NCI-H2196 treated with DMSO at 0.1 percent for 48 hours (cell line): ENCODE measurements at regions not wholly inside any gene's neighbourhood (a gene's known extent, or its start where the extent isn't known, plus 50 kb on each side); places are given as distances from the start of the nearest gene placed in this dataset.

Source experiments
- DNase-seq: peaks from one replicate; lab custom pipeline; 2025; ENCODE audit not compliant: unreplicated experiment; lab: John Stamatoyannopoulos, UW

DNA sequence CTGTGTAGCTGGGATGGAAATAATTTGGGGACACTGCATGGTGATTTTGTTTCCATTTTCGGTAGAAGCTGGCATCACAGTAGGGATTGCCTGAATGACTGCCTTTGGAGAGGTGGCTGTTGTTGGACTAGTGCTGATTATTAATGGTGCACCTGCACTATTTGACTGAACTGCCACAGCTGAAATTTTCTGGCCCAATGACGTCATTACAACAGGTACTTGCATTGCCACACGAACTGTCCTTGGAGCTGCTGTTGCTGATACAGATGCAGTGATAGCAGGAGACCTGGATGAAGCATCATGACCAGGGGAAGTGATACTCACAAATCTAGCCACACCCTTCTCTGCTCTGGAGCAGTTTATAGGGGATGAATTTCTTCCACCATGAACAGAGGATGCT, 95.6 kb upstream of the FOXC1 start:
- DNase-seq = no peak

DNA sequence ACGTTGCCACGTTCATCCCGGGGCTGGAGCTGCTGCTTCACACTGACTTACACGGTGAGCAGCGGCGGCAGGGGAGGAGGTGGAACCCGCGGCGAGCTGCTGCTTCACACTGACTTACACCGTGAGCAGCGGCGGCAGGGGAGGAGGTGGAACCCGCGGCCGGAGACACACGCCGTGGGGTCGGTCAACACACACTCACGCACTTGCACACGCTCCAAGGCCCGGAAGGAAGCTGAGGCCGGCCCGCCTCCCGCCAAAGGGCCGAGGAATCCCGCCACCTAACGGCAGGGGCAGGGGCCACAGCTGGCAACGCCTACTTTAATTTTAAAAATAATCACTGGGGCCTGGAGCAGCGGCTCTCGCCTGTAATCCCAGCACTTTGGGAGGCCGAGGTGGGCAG, 94.4 kb upstream of the FOXC1 start:
- DNase-seq = no peak

DNA sequence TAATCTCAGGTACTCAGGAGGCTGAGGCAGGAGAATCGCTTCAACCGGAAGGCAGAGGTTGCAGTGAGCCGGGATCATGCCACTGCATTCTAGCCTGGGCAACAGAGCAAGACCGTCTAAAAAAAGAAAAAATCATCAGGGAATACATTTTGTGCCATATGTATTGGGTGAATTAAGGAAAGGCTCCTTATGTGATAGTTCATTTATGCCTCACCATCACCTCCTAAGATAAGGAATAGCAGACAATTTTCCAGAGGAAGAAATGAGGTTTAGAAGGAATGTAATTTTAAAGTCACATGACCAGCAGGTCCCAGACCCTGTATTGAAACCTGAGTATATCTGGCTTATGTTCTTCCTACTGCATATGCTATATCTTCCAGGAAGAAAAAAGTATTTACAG, 93.9 kb upstream of the FOXC1 start:
- DNase-seq = no peak

DNA sequence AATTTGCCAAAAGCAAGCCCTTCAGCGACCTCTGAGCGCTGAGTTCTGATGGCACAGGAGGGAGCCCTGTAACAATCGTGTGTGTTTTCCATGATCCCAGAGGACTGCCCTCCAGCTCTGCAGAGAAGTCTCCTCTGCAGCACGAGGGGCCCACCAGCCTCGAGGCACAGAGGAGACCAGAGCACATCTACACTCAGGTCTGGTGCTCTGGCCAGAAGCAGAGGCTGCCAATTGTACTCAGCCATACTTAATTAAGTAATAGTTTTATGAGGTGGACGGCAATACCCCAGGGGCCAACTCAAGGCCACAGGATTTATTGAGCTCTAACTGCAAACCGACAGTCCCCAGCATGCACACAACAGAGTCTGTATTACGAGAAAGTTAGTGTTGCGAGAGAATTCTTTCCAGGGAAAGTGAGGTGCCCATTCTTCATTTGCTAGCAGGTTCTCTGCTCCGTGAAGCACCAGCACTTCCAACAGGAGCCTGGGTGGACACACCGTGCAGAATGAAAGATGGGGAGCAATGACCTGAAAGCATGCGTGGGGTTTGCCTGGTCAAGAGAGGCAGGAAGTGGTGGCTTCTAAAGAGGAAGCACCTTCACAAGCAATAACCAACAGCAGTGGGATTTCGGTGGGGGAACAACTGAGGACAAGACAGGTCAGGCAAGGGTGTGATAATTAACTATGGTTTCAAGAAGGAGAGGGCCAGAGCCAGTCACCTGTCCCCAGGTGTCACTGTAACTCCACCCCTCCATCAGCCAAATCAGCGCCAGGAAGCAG, 92.8 kb upstream of the FOXC1 start:
- DNase-seq = no peak

DNA sequence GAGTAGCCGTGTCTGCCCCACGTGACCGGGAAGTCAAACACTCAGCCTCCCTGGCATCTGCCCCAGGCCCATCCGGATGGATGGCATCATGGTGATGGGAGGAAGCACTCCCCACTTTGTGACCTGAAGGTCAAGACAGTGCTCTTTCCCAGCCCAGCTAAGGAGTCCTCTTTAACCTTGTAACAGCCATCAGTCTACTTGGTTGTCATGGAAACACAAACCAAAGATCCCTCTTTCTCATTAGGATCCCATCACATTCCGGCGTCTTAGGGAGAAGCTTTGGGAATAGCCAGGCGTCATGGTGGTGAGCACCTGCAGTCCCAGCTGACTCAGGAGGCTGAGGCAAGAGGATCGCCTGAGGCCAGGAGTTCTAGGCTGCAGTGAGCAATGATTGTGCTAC, 90.9 kb upstream of the FOXC1 start:
- DNase-seq = no peak

DNA sequence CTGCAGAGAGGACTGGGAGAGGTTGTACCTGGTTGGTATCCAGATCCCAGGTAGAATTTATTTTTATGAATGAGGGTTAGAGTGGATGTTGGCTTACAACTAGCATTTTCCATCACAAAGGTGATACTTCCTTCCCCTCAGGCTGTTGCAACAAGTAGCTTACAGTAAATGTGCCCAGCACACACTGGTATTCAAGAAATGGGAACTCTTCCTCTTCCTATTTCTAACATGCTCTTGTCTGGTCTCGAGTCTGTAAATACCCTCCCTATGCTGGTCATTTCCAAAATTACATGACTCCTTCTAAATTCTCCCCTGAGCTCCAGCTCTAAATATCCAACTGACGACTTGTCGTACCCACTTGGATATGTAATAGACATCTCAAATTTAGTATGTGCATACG, 90.1 kb upstream of the FOXC1 start:
- no peak for DNase-seq

DNA sequence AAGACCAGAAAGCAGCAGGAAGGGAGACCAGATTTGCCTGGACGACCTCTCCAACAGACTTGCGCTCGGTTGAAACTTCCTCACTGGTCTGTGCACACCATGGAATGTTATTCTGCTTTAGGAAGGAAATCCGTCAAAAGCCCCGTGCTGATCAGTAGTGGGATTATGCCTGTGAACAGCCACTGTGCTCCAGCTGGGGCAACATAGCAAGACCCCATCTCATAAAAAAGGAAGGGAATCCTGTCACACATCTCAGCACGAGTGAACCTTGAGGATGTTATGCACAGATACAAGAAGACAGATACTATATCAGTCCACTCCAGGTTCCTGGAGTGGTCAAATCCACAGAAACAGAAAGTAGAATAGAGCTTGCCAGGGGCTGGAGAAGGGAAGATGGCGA, 86.9 kb upstream of the FOXC1 start:
- DNase-seq = no peak

DNA sequence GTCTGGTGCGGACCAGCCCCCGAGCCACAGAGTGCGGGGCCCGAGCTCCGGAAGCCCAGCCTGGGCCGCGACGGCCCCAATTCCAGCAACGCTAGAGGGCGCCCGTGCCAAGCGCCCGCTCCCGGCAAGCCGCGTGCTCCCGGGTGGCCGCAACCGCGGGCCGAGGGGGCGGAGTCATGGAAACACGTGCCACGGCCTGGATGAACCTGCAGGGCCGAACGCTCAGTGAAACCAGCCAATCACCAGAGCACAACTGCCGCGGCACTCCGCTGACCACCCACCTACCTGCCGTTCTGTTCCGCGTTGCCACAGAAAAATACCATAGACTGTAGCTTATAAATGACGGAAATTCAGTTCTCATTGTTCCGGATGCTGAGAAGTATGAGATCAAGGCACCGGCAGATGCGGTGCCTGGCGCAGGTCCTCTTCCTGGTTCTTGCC, 85.7 kb upstream of the FOXC1 start:
- no peak for DNase-seq

DNA sequence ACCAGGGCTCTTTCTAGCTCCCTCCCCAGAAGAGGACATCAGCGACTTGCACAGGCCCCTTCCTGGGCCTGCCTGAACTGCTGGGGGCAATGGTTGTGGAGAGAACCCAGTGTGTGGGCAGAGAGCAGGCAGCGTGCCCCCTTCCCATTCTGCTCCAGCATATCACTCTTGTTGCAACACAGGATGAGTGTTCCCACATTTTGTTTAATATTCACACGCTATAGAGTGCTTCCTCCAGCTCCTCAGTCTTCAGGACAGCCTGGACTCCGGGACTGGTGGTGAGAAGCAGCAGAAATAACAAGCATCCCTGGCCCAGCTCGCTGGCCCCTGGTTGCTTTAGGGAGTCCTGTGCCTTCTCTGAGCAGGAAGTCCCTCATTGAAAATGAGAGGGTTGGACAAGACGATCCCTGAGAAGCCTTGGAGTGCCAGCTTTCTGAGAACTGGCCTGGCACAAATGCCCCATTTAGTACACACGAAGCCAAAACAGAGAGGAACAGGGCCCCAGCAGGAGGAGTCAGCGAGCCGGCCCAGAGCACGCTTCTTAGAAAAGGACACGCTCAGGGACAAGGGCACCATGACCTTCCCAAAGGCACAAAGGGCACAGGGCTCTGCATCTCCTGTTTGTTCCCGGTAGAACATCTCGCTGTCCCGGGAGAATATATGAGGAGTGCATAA, 84.2 kb upstream of the FOXC1 start:
- DNase-seq = no peak

DNA sequence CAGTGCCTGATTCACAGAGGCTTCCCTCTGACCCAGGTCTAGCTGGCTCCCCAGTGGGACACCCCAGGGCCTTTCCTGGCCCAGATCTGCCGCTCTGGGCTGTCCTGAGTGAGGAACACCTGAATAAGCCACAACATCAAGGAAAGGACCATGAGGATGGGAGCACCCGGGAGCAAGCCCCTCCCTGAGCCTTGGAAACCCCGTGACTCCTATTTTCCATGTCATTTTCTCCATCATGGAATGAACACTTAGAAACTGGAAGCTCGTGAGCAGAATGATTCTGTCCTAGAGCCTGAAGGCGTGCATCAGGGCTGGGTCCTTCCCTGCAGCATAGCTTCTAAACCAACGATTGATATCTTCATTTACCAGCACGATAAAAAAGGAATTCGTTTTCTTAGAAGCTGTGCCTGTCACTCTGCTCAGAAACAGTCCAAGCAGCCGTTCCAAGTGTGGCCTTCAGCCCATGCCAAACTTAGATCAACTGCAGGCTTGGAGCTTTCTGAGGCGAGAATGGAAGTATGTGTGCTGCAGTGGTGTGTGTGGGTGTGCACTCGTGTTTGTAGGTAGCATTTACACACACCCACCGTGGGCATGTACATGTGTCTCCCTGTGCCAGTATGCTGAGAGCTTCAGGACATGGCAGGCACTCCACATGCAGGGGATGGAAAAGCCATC, 83.2 kb upstream of the FOXC1 start:
- no peak for DNase-seq

DNA sequence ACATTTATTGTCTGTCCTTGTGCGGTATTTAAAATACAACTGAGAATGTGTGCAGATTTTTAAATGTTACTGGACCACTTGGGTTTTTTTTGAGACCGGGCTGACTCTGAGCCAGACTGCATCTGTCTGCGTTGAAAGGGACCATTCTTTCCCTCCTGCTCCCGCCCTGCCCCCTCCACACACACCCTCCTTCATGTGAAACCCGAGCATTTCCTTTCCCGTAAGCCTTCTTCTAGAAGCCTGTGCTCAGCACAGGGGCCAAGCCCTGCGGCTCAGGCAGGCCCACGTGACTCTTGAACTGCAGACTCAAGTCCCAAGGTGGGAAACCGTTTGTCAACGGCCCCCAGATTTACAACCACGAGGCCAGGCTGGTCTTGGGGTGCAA, 82.7 kb upstream of the FOXC1 start:
- peak; percentile 7 for DNase-seq

DNA sequence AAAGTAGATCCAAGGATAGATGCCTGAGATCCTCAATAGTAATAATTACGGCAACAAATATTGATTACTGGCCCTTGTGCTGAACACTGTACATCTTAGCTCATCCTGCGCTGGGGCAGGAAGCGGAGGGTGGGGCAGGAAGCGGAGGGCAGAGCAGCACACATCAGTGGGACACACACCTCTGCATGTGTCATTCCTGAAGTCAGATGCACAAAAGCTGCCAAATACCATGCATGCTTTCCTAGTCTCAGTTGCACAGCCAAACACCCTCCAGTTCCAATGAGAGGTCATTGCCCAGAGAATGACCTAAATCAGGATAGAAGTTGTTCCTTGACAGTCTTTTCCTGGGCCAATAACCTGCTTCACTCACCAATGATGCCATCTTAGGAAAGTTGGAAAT, 74.4 kb upstream of the FOXC1 start:
- DNase-seq = no peak

DNA sequence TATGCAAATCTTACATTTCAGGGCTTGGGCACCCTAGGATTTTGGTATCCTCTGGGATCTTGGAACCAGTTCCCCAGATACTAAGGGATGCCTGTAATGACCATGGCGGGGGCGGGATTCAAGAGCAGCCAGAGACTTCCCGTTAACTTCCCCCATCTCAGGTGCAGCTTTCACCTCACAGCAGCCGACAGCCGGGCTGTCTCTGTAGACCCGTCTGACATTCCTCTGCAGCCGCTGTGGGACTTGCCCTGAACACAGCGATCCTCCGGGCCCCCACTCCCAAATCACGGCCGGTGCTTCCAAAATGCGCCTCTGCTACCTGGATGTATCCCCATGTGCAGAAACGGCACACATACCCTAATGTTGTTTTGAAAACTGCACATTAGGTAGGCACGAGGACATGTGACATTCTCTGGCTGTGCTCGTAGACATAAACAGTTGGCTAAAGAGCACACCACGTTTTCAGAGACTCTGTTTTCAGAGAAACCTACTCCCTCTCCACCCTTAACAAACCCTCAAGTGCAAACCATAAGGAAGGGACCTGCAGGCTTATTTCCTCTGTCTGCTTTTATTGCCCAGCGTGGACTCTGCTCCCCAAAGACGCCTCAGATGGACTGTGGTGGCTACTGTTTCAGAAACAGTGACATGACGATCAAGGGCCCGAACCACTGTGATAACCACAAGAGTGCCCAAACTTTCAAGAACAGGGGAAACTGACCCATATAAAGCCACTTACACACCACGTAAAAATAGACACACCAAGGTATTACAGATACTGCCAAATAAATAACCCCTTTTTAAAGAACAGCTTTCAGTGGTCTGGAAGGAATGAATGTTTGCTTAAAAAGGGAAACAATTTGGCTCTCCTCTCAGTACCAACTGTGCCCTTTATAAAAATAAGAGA, 72.9 kb upstream of the FOXC1 start:
- DNase-seq = no peak

DNA sequence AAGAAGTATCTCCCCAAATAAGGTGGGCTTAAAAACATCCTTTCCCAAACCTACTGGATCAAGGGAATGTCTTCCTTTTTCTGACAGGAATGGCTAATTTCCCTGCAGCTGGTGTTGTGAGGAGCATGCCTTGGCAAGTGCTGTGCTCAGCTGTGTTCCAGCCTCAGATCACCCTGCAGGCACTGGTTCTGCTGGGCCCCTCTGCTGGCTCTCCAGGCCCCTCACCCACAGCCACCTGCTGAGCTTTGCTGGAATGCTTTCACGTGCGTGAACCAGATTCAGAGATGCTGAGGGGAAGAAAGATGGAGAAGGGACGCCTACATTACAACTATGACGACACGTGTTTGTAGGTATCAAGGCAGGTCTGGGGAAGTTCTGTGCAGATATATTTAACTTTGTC, 71.3 kb upstream of the FOXC1 start:
- no peak for DNase-seq

DNA sequence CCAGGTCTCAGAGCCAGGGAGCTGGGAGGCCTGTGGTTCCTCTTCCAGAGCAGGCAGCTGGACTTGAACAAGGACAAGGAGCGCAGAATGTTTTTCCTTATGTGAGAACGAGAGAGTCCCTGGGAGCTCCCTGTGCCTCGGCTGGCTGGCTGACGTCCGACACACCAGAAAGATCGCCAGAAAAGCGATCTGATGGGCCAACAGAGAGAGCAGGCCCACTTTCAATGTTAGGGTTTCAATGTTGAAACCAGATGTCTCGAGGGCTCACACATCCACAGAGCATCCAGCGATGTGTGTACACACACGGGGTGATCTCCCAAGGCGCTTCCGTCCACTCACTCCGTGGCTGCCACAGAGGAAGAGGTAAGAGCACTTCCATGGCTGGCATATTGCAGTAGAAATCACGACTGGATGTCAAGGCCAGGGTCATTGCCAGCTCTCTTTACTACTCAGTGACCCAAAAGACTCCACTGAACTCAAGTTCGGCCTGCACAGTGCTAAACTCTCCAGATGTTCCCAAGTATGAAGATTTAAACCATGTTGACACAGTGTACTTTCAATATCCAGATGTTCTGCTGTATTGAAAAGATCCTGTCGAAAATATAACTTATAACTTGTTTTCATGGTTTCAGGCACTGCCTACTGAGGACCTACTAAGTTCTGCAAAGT, 70.8 kb upstream of the FOXC1 start:
- DNase-seq = no peak

DNA sequence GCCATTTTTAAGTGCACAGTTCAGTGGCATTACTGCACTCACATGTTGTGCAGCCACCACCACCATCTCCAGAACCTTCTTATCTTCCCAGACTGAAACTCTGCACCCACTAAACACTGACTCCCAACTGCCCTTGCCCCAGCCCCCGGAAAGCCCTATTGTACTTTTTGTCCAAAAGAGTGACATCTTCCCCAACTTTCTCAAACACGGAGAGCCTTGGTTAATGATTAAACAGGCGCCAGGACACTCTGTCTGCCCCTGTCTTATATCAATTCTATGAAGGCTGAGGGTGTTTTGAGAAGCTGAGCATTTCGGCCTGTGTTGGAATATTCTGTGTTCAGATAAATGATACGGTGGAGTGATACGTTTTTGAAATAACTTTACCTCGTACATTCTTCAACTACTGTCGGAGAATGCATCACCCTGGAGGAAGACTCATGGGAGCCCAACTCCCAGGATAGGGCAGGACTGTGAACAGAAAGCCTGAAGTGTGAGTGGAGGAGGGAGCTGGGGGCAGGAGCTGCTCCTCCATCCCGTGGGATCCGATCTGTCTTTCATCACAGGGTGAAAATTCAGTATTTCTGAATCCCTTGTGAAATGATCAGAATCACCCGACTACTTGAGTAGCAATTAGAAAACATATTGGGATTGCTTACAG, 68.7 kb upstream of the FOXC1 start:
- no peak for DNase-seq

DNA sequence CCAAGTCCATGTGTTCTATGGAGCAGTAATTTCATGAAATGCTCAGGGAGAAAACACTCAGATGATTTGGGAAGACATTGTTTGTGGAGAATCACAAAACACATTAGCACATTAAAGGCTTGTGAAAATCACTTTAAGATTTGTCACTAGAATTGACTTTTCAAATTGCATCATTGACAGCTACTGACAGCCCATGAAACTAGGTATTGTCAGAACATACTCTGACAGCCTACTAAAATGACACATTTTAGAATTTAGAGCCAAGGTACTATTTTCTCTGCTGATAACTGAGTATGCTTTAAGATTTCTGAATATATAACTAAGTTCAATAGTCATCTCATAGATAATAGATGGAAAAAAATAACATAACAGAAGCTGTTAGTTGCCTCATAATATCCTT, 67.4 kb upstream of the FOXC1 start:
- DNase-seq = no peak

DNA sequence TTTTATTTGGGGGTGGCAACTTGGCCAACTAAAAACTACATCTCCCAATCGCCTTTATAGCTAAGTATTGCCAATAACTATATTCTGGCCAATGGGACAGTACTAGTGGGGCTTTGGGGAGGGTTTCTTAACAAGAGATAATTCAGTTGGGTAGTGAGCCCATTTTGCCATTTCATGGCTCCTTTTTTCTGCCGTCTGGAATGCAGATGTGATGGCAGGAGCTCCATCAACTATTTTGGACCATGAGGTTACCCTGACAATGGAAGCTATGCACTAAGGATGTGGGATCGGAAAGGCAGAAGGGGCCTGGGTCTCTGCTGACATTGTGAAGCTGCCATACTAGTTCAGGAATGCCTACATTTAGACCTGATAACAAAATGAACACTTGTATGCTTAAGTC, 67.0 kb upstream of the FOXC1 start:
- DNase-seq = no peak

DNA sequence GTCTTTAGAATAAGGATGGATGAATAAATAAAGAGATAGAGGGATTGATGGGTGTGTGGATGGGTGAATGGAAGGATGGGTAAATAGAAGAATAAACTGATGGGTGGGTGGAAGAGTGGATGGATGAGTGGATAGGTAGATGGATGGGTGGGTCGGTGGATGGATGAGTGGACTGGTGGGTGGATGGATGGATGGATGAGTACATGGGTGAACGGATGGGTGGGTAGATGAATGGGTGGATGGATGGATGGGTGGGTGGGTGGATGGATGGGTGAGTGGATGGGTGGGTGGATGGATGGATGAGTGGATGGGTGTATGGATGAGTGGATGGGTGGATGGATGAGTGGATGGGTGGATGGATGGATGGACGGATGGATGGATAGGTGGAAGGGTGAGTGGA, 65.7 kb upstream of the FOXC1 start:
- DNase-seq = no peak

DNA sequence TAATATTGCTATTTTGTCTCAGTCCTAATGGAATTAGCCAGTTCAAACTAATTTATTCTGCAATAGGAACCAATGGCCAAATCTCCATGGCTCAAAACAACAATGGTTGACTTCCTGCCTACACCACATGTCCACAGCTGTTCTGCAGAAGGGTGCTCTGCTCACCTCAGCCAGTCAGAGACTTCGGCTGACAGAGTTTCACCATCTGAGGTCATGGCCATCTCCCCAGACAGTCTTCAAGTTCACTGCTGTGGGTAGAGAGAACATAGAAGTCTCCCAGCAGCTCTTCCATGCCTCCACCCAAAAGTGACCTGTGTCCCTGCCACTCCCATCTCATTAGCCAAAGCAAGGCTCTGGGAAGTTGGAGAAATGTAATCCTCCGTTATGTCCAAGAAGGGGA, 65.1 kb upstream of the FOXC1 start:
- no peak for DNase-seq
